GM19468 (cell line): ENCODE measurements at regions not wholly inside any gene's neighbourhood (a gene's known extent, or its start where the extent isn't known, plus 50 kb on each side); places are given as distances from the start of the nearest gene placed in this dataset.

Experiments used
- ATAC-seq: cut with Tn5 transposase; IDR thresholded peaks from one replicate; pipeline ENCODE4 v1.9.1; 2021; ENCODE audit warnings: mild to moderate bottlenecking, moderate library complexity, moderate number of reproducible peaks; ENCODE audit not compliant: unreplicated experiment; ENCODE audit errors: extremely low read depth

DNA sequence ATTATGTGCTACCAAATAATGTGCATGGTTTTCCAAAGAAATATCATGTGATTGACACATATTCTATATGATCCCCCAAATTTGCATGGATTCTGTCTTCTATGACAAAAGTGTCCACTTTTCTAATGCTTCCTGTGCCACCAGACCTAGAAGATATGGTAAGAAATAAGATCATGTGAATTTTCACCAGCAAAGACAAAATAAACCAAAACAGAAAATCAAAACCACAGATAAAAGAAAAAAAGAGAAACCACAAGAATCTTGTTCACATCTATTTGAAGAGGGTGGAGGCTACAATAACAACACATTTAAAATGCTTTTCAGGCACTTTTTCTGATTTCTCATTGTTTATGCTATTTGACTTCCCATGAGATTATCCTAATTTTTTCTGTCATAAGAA lies 303.4 kb downstream of the DIPK2A start:
- ATAC-seq = no peak

GRCh38 chr3:144282313-144282712 lies 310.7 kb downstream of the DIPK2A start:
- ATAC-seq = no peak

- no peak for ATAC-seq
Measured at GRCh38 chr3:144286235-144286910, 314.8 kb downstream of the DIPK2A start.

- ATAC-seq = no peak
Measured at GRCh38 chr3:144287001-144287400, 315.4 kb downstream of the DIPK2A start.

GRCh38 chr3:144289057-144289456 lies 317.4 kb downstream of the DIPK2A start:
- ATAC-seq = no peak

GRCh38 chr3:144294659-144295538 lies 323.3 kb downstream of the DIPK2A start:
- ATAC-seq = peak; percentile 67

GRCh38 chr3:144295613-144296012 lies 324.0 kb downstream of the DIPK2A start:
- no peak for ATAC-seq

- no peak for ATAC-seq
Measured at GRCh38 chr3:144296808-144297207, 325.2 kb downstream of the DIPK2A start.

- no peak for ATAC-seq
Measured at GRCh38 chr3:144301863-144302262, 330.2 kb downstream of the DIPK2A start.

- ATAC-seq = no peak
Measured at GRCh38 chr3:144307951-144308350, 336.3 kb downstream of the DIPK2A start.

DNA sequence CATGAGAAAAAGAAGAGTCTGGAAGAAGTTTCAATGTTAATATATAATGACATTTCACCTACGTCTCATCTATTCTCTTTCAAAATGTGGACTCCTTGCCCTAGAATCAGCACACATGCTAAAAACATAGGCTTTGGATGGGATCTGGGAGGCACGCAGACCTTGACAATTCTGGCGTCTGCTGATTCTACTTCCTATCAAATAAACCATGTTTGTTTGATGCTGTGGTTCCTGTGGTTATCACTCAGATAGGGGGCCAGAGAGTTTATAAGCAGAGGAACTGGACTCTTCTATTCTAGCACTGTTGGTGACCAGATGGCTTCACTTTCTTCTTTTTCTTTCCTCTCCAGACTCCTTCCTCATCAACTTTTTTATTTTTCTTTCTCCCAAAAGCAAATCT lies 336.8 kb downstream of the DIPK2A start:
- ATAC-seq = no peak

DNA sequence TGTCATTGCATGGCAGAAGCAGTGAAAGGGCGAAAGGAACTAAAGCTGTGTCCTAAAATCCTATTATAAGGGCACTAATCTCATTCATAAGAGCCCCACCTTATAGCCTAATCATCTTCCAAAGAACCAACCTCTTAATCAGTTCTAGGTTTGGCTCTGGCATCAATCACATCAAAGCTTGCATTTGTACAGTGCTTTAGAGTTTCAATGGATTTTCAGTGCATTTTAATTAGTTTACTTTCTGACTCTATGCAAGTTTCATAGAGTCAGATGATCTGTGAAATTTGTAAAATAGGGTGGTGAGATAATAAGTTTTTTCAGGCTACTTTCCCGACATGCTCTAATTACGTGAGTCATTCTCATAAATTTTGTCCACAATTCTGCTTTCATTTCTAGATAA lies 341.1 kb downstream of the DIPK2A start:
- ATAC-seq = no peak

GRCh38 chr3:144314946-144315345 lies 343.3 kb downstream of the DIPK2A start:
- no peak for ATAC-seq

DNA sequence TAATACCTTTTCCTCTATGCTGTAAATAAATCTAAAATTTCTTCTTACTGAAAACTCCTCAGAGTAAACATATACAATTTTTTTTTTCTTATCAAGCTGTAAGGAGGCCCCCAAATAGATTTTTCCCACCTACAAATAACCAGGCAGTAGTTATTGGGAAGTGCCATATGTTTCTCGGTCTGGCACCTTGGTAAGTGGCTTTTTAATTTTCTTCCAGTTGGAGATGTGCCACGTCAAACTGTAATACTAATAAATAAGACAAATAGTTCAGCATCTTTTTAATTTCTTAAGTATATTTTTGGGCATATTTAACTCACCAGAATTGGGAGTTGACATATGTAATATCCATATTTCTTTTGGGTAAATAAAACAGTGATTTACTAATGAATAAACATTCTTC lies 346.3 kb downstream of the DIPK2A start:
- ATAC-seq = no peak

- no peak for ATAC-seq
Measured at GRCh38 chr3:144324076-144324475, 352.5 kb downstream of the DIPK2A start.

- no peak for ATAC-seq
Measured at GRCh38 chr3:144332868-144333267, 361.2 kb downstream of the DIPK2A start.

DNA sequence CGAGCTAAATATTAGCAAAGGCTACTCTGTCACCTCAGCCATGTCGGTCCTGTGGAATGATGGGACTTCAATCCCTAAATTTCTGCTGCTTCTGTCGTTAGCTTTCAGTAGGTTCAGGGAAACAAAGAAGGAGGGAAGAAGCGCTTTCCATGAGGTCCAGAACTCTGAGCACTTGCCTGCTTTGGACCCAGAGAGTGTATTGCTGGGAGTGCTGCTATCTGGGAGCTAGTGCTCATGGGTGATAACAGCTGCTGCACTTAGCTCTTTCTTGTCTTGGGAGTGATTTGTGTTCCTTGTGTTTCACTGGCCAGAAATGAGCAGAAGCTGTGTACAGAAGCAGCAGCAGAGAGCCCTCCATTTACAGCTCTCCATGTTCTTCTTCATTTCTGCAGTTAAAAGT lies 369.8 kb downstream of the DIPK2A start:
- ATAC-seq = no peak

GRCh38 chr3:144343343-144343742 lies 371.7 kb downstream of the DIPK2A start:
- no peak for ATAC-seq

DNA sequence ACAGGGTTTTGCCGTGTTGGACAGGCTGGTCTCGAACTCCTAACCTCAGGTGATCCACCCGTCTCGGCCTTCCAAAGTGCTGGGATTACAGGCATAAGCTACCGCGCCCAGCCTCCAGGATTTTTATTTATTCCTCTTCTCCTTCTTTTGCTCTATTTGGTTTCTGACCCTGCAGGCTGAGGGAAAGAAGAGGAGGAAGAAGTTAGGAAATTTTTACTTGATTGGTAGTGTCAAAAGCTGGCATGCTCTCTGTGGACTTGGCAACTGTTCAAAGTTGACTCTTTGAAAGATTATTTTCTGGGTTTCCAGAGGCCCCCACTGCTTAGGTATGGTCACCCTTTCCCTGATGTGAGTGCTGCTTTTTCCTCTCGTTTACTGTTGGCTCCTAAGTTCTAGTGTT lies 372.2 kb downstream of the DIPK2A start:
- no peak for ATAC-seq

- no peak for ATAC-seq
Measured at GRCh38 chr3:144344925-144345548, 373.4 kb downstream of the DIPK2A start.

DNA sequence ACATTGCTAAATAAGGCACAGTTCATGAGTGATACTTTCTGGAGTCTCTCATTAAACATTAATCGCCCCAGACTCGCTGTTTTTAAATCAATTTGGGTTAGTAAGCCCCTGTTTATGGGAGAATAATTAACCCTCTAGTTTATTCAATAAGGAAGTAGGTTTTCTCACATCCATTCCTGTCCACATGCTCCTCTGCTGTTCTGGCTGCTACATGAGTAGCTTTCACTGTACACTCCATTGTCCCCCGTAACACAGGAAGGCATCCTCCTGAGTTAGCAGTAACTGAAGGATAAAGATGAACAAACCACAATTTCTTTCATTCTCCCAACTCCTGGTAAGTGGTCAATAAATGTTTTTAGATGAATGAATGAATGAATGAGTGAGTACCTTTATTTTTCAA lies 378.5 kb downstream of the DIPK2A start:
- no peak for ATAC-seq
